ENCODE measurements at regions not wholly inside any gene's neighbourhood (a gene's known extent, or its start where the extent isn't known, plus 50 kb on each side); places are given as distances from the start of the nearest gene placed in this dataset.

DNA sequence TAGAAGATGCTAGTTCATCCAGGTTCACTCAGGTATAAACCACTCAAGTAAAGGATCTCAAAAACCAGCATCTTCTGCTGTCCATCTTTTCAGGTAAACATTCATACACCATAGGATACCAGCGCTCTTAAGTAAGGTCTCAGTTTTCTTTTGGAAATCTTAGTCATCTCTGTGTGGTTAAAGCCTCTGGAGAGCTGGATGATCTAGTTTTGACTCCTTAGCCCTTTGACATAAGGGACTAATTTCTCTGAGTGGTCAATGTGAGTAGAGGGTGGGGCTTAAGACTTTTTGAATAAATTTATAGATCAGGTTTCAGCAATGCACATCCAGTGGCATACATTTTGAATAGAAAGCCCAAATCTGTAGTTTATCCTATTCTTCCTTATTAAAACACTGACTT, 92.3 kb downstream of the CTH start (continued):
- TF ChIP-seq CHD7 (IDR thresholded peaks at IDR 0.05; ENCODE audit: insufficient replicate concordance, low read length) (no peak), FOSL1 (IDR thresholded peaks at IDR 0.05; ENCODE audit: insufficient read depth, low read depth, low read length) (no peak), RXRA (IDR thresholded peaks at IDR 0.05; ENCODE audit: insufficient read depth, low read depth, low read length) (no peak), ASH2L (IDR thresholded peaks at IDR 0.05; ENCODE audit: low read length) (no peak), MAFK (IDR thresholded peaks at IDR 0.05; ENCODE audit: low read depth, low read length) (no peak), CHD2 (IDR thresholded peaks at IDR 0.05; ENCODE audit: low read length) (no peak), SIN3A (conservative IDR thresholded peaks at IDR 0.05 in 1 of 2, IDR thresholded peaks at IDR 0.05 in 1 of 2; ENCODE audit: low read depth in 1 of 2, low read length in 2 of 2) (no peak), BACH1 (IDR thresholded peaks at IDR 0.05; ENCODE audit: low read length) (no peak), CTCF (IDR thresholded peaks at IDR 0.05; ENCODE audit: control extremely low read depth in 1 of 3, insufficient read depth in 1 of 3, low read depth in 1 of 3, low read length in 3 of 3) (no peak)
